ENCODE measurements at regions not wholly inside any gene's neighbourhood (a gene's known extent, or its start where the extent isn't known, plus 50 kb on each side); places are given as distances from the start of the nearest gene placed in this dataset.

- peaks cover 0 to 11% (median 0%) of the 10 kb centered on the region in 4 experiments for H3K27me3 ChIP-seq (replicated peaks in 1 of 4; ENCODE audit: control extremely low read depth in 1 of 4, control insufficient read depth in 3 of 4, insufficient read depth in 4 of 4, low read length in 3 of 4)
- H3K4me3 Mint-ChIP-seq: no peak overlapping the region
- ChIA-PET CTCF (no interaction called here), POLR2A (no interaction called here)
- H3K4me1 Mint-ChIP-seq: no peaks in the 10 kb centered on the region
- no peak overlapping the region for H3K27ac Mint-ChIP-seq
- ATAC-seq (ENCODE audit: low read depth): no peak
- DNase-seq: no peak
- no peaks in the 10 kb centered on the region for H3K4me1 ChIP-seq (ENCODE audit: control insufficient read depth in 2 of 2, insufficient read depth in 2 of 2, low read length in 2 of 2)
- 89% methylated on average over 36 of the region's 37 CpGs for WGBS (ENCODE audit: insufficient coverage)
- no peak overlapping the region for H2AFZ ChIP-seq (ENCODE audit: insufficient read depth, low read depth, low read length, poor library complexity, severe bottlenecking)
- H3K9me3 ChIP-seq (ENCODE audit: control extremely low read depth in 1 of 3, control insufficient read depth in 2 of 3, insufficient read depth in 1 of 3, low read length in 2 of 3): peaks cover 0 to 17% (median 0%) of the 10 kb centered on the region in 3 donors
- no peaks in the 10 kb centered on the region for H3K36me3 ChIP-seq (replicated peaks in 1 of 2; ENCODE audit: control extremely low read depth in 1 of 2, control insufficient read depth in 1 of 2, extremely low read depth in 1 of 2, insufficient read depth in 2 of 2, low read length in 1 of 2)
- H3K27ac ChIP-seq (ENCODE audit: low read length in 2 of 2): no peak overlapping the region
- peaks cover 3% of the 10 kb centered on the region for H3K27me3 Mint-ChIP-seq
- no peak overlapping the region for H3K9ac ChIP-seq (ENCODE audit: low read length)
- H3K4me2 ChIP-seq (replicated peaks; ENCODE audit: low read depth, low read length, poor library complexity, severe bottlenecking): no peak overlapping the region
- H3K9me3 Mint-ChIP-seq (ENCODE audit: insufficient read depth): no peaks in the 10 kb centered on the region
- H4K20me1 ChIP-seq (ENCODE audit: control insufficient read depth, insufficient read depth, low read length, poor library complexity, severe bottlenecking): no peaks in the 10 kb centered on the region
- H3K4me3 ChIP-seq (ENCODE audit: control extremely low read depth in 1 of 5, extremely low read depth in 1 of 5, insufficient read depth in 1 of 5, low read depth in 2 of 5, low read length in 4 of 5): no peak overlapping the region
- intact Hi-C loops (cut with micrococcal nuclease): no loop called here
- TF ChIP-seq CTCF (IDR thresholded peaks at IDR 0.05): no peak
- no peak for TF ChIP-seq EZH2 (IDR thresholded peaks at IDR 0.05; ENCODE audit: borderline replicate concordance, insufficient read depth, low read depth, low read length, poor library complexity, severe bottlenecking)
- H3K79me2 ChIP-seq (ENCODE audit: control insufficient read depth, insufficient read depth, low read length): no peaks in the 10 kb centered on the region
Measured at GRCh38 chr4:1503583-1504471, 97.6 kb upstream of the NKX1-1 start.

GRCh38 chr4:1502976-1503375 is 96.7 kb upstream of the NKX1-1 start:
- no peaks in the 10 kb centered on the region for H3K36me3 ChIP-seq (replicated peaks in 1 of 2; ENCODE audit: control extremely low read depth in 1 of 2, control insufficient read depth in 1 of 2, extremely low read depth in 1 of 2, insufficient read depth in 2 of 2, low read length in 1 of 2)
- intact Hi-C loops (cut with micrococcal nuclease): no loop called here
- H3K9me3 ChIP-seq (ENCODE audit: control extremely low read depth in 1 of 3, control insufficient read depth in 2 of 3, insufficient read depth in 1 of 3, low read length in 2 of 3): peaks cover 0 to 17% (median 0%) of the 10 kb centered on the region in 3 donors
- no peak for DNase-seq
- H3K4me3 Mint-ChIP-seq: no peak overlapping the region
- peaks cover 3% of the 10 kb centered on the region for H3K27me3 Mint-ChIP-seq
- no peak overlapping the region for H2AFZ ChIP-seq (ENCODE audit: insufficient read depth, low read depth, low read length, poor library complexity, severe bottlenecking)
- H3K4me2 ChIP-seq (replicated peaks; ENCODE audit: low read depth, low read length, poor library complexity, severe bottlenecking): no peak overlapping the region
- H3K27me3 ChIP-seq (replicated peaks in 1 of 4; ENCODE audit: control extremely low read depth in 1 of 4, control insufficient read depth in 3 of 4, insufficient read depth in 4 of 4, low read length in 3 of 4): peaks cover 0 to 7% (median 0%) of the 10 kb centered on the region in 4 experiments
- CTCF ChIA-PET: no interaction called here
- H3K4me1 ChIP-seq (ENCODE audit: control insufficient read depth in 2 of 2, insufficient read depth in 2 of 2, low read length in 2 of 2): no peaks in the 10 kb centered on the region
- 75% methylated on average over 15 of the region's 16 CpGs for WGBS (ENCODE audit: insufficient coverage)
- H3K4me1 Mint-ChIP-seq: no peaks in the 10 kb centered on the region
- H4K20me1 ChIP-seq (ENCODE audit: control insufficient read depth, insufficient read depth, low read length, poor library complexity, severe bottlenecking): no peaks in the 10 kb centered on the region
- no peak overlapping the region for H3K27ac Mint-ChIP-seq
- no peak overlapping the region for H3K4me3 ChIP-seq (ENCODE audit: control extremely low read depth in 1 of 5, extremely low read depth in 1 of 5, insufficient read depth in 1 of 5, low read depth in 2 of 5, low read length in 4 of 5)
- H3K27ac ChIP-seq (ENCODE audit: low read length in 2 of 2): no peak overlapping the region
- POLR2A ChIA-PET: no interaction called here
- TF ChIP-seq CTCF (IDR thresholded peaks at IDR 0.05) (no peak), EZH2 (IDR thresholded peaks at IDR 0.05; ENCODE audit: borderline replicate concordance, insufficient read depth, low read depth, low read length, poor library complexity, severe bottlenecking) (no peak)
- no peaks in the 10 kb centered on the region for H3K9me3 Mint-ChIP-seq (ENCODE audit: insufficient read depth)
- ATAC-seq (ENCODE audit: low read depth): no peak
- H3K79me2 ChIP-seq (ENCODE audit: control insufficient read depth, insufficient read depth, low read length): no peaks in the 10 kb centered on the region
- H3K9ac ChIP-seq (ENCODE audit: low read length): no peak overlapping the region
